Aorta (tissue), 5 donors: ENCODE measurements at regions not wholly inside any gene's neighbourhood (a gene's known extent, or its start where the extent isn't known, plus 50 kb on each side); places are given as distances from the start of the nearest gene placed in this dataset.

Source experiments
- ATAC-seq: fragments of 200-7000 bp; cut with Tn5 transposase; one replicate; pipeline ENCODE4 v1.9.1; 2022; ENCODE audit warnings: moderate library complexity; ENCODE audit not compliant: low FRiP score
- DNase-seq, 2 donors: peaks; one replicate each; pipeline ENCODE4 v3.0.0-alpha.2; 2020
- H3K27ac ChIP-seq, 2 donors: one replicate each; pipeline ENCODE4 v1.5.1; 2013; ENCODE audit warnings: low read length in 2 of 2, mild to moderate bottlenecking in 2 of 2, moderate library complexity in 2 of 2, control low read depth in 1 of 2, inconsistent platforms in 1 of 2, low read depth in 1 of 2
- H3K27me3 ChIP-seq, 2 donors: one replicate each; pipeline ENCODE4 v1.6.1; 2013; ENCODE audit warnings: control low read depth in 1 of 2, low read length in 1 of 2, mild to moderate bottlenecking in 1 of 2, moderate library complexity in 1 of 2; ENCODE audit not compliant: insufficient read depth in 2 of 2, control insufficient read depth in 1 of 2
- H3K36me3 ChIP-seq, 2 donors: one replicate each; pipeline ENCODE4 v1.6.1; 2013; ENCODE audit warnings: control low read depth in 1 of 2, low read length in 1 of 2, mild to moderate bottlenecking in 1 of 2; ENCODE audit not compliant: insufficient read depth in 2 of 2, control insufficient read depth in 1 of 2
- H3K4me1 ChIP-seq, 2 donors: one replicate each; pipeline ENCODE4 v1.6.1; 2013; ENCODE audit warnings: low read length in 2 of 2, control low read depth in 1 of 2, mild to moderate bottlenecking in 1 of 2, moderate library complexity in 1 of 2; ENCODE audit not compliant: insufficient read depth in 2 of 2, control insufficient read depth in 1 of 2
- H3K4me3 ChIP-seq, 2 donors: one replicate each; pipeline ENCODE4 v1.5.1; 2013; ENCODE audit warnings: low read length in 2 of 2, control low read depth in 1 of 2, mild to moderate bottlenecking in 1 of 2
- H3K9me3 ChIP-seq: one replicate; pipeline ENCODE4 v1.6.1; 2013; ENCODE audit warnings: mild to moderate bottlenecking, low read length; ENCODE audit not compliant: control insufficient read depth
- WGBS, 2 donors: extraction: QIAGEN DNeasy Blood & Tissue Kit; methylation state at CpG; one replicate each; pipeline ENCODE4 v1.1.7; 2013; 5-methylcytosine and 5-hydroxymethylcytosine counted together
- intact Hi-C, 2 donors: fragments of 100-400 bp; cut with DNase I; formaldehyde crosslinking; loops; one replicate each; pipeline versions ENCODE4 v1.14.2 to v1.15.0; 2022
- donor health status: healthy with polysubstance abuse.
- donor health status: Bipolar disorder and iron deficiency.
- donor health status: DM: no; HTN: no; CAD: no.
- donor health status: DM: no; HTN: no; CAD: no.
- donor health status: DM: yes; HTN: yes; CAD: no.

DNA sequence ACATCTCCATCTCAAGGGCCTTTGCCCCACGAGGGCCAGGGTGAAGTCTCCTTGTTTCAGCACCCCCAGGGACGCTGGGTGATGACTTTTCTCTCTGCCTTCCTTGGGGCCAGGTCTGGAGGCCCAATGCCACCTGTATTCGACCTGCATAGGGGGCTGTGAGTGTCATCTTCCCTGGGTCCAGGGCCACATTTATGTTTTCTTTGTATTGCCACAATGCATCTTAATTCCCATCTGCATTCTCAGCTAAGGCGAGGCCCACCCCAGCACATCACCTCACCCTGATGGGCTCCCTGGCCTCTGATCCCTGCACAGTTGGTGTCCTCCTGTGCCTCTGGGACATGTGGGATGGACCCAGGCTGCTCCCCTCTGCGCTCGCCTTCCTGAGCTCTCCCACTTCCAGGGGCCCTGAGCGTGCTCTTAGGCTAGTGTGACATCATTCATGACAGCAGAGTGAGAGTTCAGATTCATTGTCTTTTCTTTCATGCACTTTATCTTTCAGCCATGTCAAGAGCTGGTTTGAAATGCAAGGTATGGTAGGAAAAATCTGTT, 122.0 kb upstream of the COPS8 start:
- Histone ChIP-seq H3K4me1 (no peaks in the 10 kb centered on the region), H3K27me3 (no peaks in the 10 kb centered on the region), H3K27ac (no peak overlapping the region), H3K4me3 (no peak overlapping the region), H3K9me3 (no peaks in the 10 kb centered on the region), H3K36me3 (no peaks in the 10 kb centered on the region)
- 92 to 93% methylated on average over 7 of the region's 7 CpGs for WGBS, 2 donors
- no peak for ATAC-seq
- intact Hi-C loops: no loop called here
- no peak for DNase-seq

DNA sequence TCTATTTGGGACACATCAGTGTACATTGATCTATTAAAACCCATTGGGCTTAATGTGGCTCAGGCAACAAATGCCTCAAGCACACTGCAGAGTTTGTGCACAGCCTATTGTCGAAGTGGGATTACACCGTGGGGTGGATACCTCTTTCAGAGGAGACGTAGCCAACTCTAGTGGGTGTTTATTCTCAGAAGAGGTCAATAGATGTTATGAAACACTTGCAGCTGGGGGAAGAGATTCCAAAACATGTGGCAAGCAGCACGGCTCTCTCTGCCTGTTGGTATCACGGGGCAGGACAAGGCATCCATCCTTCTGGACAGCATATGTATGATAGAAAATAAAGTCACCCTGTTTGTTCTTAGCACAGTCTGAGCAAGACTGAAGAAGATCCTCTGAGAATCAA, 121.4 kb upstream of the COPS8 start:
- no peak overlapping the region for H3K27ac ChIP-seq
- ATAC-seq (no peak), DNase-seq (no peak)
- no peaks in the 10 kb centered on the region for H3K27me3 ChIP-seq
- H3K4me3 ChIP-seq: no peak overlapping the region
- WGBS, 2 donors: 97% methylated on average over 5 of the region's 5 CpGs
- no peaks in the 10 kb centered on the region for H3K36me3 ChIP-seq
- intact Hi-C loops: no loop called here
- no peaks in the 10 kb centered on the region for H3K9me3 ChIP-seq
- no peaks in the 10 kb centered on the region for H3K4me1 ChIP-seq

DNA sequence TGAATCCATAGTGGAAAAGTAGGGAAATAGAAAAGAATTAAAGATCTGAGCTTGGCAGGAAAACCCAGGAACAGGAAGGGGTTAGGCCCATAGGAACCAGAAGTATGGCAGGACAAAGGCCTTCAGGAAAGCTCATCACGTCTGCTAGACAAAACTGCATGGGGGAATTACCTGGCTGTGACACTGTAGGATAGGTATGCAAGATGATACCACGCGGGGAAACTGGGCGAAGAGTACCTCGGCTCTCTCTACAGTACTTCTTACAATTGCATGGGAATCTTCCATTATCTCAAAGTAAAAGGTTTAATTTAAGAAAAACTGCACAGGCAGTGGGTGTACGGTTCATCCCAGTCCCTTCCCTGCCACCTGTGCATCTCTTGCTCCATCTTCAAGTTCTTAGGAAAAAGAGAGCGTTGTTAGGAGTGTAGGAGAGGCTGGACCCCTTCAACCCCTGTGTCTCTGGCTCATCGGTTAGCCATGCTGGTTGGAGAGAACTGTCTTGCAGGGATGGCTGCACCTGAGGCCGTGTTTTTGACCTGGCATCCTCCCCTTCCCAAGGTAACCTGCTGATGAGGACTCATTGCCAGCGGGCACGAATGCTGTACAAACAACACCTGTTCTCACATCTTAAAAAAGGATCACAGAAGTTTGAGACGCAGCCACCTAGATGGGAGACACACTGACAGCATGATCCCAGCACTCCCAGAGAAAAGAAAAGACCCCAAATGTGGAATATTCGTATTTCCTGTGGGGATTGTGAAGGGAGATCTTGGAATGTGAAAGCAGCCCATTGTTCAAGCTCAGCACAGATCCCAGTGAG, 120.5 kb upstream of the COPS8 start:
- no peak overlapping the region for H3K27ac ChIP-seq

DNA sequence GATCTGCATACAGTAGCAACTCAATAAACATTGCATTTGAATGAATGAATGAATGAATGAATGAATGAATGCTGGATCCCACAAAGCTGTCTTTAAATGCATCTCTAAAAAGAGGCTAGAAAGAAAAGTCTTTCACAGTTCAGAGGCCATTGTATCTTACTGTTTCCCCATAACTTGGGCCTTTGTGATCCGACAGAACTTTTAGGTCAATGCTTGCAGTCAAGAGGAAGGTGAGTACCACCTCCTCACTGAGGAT, 119.9 kb upstream of the COPS8 start:
- 55 to 97% methylated on average over 1 of the region's 1 CpG for WGBS, 2 donors

More for the DNA sequence above, 120.5 kb upstream of the COPS8 start:
- intact Hi-C loops: no loop called here
- DNase-seq (no peak), ATAC-seq (no peak)
- Histone ChIP-seq H3K27me3 (no peaks in the 10 kb centered on the region), H3K36me3 (no peaks in the 10 kb centered on the region), H3K4me1 (no peaks in the 10 kb centered on the region), H3K4me3 (no peak overlapping the region), H3K9me3 (no peaks in the 10 kb centered on the region)
- WGBS, 2 donors: 93 to 96% methylated on average over 13 of the region's 13 CpGs

DNA sequence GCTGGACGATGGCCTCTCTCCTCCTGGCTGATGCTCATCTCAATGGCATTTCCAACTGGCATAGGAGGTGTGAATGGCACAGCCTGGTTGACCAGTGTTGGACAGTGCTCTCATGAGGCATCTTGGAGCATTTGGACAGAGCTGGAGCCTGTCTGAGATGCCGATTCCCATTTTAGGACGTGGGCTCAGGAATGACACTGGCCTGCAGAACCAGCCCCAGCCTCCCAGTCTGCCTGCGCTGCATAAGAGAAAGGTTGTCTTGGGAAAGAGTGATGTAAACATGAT, 118.2 kb upstream of the COPS8 start:
- Histone ChIP-seq H3K4me1 (no peaks in the 10 kb centered on the region), H3K36me3 (no peaks in the 10 kb centered on the region), H3K4me3 (no peak overlapping the region), H3K9me3 (no peaks in the 10 kb centered on the region), H3K27me3 (no peaks in the 10 kb centered on the region), H3K27ac (no peak overlapping the region)
- intact Hi-C loops: no loop called here
- ATAC-seq: no peak
- WGBS, 2 donors: 79 to 87% methylated on average over 4 of the region's 4 CpGs
- no peak for DNase-seq

More for the DNA sequence above, 119.9 kb upstream of the COPS8 start:
- Histone ChIP-seq H3K4me1 (no peaks in the 10 kb centered on the region), H3K9me3 (no peaks in the 10 kb centered on the region), H3K4me3 (no peak overlapping the region), H3K36me3 (no peaks in the 10 kb centered on the region), H3K27me3 (no peaks in the 10 kb centered on the region), H3K27ac (no peak overlapping the region)
- ATAC-seq (no peak), DNase-seq (no peak)
- intact Hi-C loops: no loop called here

DNA sequence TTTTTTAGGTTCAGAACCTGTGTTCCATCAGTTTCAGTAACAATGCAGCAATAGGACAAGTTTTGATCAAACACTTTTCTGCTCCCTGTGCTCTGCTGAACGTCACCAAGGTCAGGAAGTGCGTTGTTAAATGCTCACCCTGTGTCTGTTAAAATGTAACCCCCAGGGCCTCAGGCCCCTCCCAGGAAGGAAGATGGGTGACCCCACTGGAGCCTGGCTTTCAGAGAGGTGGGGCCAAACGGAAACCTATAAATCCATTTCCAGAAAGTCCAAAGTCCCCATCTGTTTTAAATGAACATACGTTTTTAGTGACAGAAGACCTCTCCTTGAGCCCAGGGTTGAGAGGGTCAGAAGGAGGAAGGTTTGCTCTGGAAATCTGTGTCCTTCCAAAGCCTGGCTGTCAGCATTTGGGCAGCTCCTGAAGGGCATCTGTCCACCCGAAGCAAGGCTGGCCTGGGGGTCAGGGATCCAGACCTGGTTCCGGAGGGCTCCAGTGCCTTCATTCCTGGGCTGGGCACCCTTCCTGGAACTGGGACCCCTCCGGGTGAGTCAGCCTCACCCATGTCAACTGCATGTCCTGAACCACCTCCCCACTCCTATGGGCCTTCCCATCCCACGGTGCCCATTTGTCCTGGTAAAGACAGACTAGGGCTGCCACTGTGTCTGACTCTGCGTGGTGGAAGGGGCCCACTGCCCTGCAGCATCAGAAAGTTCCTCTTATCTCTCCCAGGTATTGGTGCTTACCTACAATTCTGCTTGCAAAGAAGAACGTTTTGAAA, 117.4 kb upstream of the COPS8 start:
- no peak for DNase-seq

DNA sequence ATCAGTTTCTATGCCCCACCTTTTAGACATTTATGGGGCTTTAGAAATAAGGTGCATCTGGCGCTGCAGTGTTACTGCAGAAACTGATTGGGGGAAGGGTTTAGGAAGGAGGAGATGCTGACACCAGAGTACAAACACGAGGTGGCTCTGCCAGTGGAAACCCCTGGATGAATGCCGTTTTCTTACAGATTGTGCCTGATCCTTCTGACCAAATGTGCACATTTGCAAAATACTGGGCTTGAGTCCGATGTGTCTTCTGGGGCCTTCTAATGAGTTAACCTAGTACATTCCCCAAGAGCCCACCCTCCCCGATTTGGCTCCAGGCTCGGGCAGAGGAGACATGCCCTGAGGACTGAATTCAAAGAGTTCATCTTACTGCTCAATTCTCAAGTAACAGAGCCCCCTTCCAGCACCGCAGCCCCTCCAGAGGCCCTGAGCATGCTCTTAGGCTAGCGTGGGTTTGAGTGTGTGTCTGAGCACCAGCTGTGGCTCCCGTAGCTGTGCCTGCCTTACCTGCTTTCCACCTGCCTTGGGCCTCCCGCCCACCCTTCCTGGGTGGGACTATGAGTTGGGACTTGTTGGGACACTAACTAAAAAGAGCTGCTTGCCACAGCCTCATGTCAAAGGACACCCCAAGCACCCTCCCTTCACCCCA, 116.7 kb upstream of the COPS8 start:
- Histone ChIP-seq H3K4me3 (no peak overlapping the region), H3K9me3 (no peaks in the 10 kb centered on the region), H3K27ac (no peak overlapping the region), H3K27me3 (no peaks in the 10 kb centered on the region), H3K4me1 (no peaks in the 10 kb centered on the region), H3K36me3 (no peaks in the 10 kb centered on the region)
- WGBS, 2 donors: 83 to 92% methylated on average over 10 of the region's 10 CpGs
- ATAC-seq (no peak), DNase-seq (no peak)
- intact Hi-C loops: no loop called here

More for the DNA sequence above, 117.4 kb upstream of the COPS8 start:
- Histone ChIP-seq H3K4me3 (no peak overlapping the region), H3K36me3 (no peaks in the 10 kb centered on the region), H3K9me3 (no peaks in the 10 kb centered on the region), H3K27me3 (no peaks in the 10 kb centered on the region), H3K4me1 (no peaks in the 10 kb centered on the region), H3K27ac (no peak overlapping the region)
- WGBS, 2 donors: 91% methylated on average over 10 of the region's 10 CpGs
- ATAC-seq: no peak
- intact Hi-C loops: no loop called here

DNA sequence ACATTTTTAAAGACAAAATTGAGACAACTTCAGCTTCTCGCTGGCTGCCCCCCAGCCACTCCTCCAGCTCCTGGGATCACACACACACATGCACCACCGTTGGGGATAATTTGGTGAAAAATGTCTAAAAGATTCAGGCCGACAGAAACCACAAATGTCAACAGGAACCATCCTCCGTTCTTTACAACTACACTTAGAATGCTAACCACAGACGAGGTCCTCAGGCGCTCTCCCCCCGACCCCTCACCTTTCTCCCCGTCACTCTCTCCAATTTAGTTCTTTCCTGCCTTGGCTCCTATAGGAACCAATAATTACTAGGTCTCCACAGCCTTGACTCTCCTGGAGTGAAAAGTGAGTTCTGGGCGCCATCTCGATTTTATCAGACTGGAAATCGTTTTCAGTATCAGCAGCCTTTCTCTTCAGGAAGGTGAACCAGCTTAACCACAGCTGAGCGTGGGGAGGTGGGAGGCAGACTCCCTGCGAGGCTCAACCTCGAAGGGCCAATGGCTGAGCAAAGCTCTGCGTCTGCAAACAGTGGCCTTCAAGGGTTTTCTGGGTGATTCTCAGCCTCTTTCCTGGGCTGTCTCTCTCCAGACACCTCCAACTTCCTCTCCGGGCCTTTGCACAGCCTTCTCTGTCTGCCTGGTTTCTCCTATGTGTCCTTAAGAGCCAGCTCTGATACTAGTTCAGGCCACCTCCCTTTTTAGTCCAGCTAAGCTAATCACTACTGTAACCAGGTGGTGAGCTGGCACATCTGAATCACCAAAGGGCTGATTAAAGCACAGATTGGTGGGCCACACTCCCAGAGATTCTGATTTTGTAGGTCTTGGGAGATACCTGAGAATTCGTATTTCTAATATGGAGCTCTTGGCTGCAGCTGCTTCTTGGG, 115.7 kb upstream of the COPS8 start:
- DNase-seq (no peak), ATAC-seq (no peak)
- Histone ChIP-seq H3K9me3 (no peaks in the 10 kb centered on the region), H3K4me1 (no peaks in the 10 kb centered on the region), H3K27me3 (no peaks in the 10 kb centered on the region), H3K36me3 (no peaks in the 10 kb centered on the region), H3K4me3 (no peak overlapping the region), H3K27ac (no peak overlapping the region)
- intact Hi-C loops: no loop called here
- 93 to 96% methylated on average over 17 of the region's 17 CpGs for WGBS, 2 donors
